ENCODE measurements at regions not wholly inside any gene's neighbourhood (a gene's known extent, or its start where the extent isn't known, plus 50 kb on each side); places are given as distances from the start of the nearest gene placed in this dataset.

DNA sequence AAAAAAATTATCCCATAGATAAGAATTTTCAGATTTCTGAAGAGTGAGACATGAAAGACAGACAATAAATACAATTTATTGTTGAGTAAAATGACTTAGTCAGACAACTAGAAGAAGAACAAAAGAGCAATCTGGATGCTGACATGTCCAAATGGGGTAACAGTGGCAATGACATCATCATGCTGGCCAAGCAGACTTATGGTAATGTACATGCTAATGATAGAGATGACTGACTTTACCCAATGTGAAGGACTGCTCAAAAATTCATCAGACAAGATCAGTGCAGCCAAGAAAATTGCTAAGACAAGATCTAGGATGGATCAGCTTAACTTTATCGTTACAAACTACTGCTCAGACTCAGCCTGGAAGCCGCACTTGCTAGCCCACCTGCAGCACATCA, 70.5 kb upstream of the SRD5A2 start:
- TF ChIP-seq, protein P1, sequence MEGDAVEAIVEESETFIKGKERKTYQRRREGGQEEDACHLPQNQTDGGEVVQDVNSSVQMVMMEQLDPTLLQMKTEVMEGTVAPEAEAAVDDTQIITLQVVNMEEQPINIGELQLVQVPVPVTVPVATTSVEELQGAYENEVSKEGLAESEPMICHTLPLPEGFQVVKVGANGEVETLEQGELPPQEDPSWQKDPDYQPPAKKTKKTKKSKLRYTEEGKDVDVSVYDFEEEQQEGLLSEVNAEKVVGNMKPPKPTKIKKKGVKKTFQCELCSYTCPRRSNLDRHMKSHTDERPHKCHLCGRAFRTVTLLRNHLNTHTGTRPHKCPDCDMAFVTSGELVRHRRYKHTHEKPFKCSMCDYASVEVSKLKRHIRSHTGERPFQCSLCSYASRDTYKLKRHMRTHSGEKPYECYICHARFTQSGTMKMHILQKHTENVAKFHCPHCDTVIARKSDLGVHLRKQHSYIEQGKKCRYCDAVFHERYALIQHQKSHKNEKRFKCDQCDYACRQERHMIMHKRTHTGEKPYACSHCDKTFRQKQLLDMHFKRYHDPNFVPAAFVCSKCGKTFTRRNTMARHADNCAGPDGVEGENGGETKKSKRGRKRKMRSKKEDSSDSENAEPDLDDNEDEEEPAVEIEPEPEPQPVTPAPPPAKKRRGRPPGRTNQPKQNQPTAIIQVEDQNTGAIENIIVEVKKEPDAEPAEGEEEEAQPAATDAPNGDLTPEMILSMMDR (IDR thresholded peaks at IDR 0.05) = no peak
- TF ChIP-seq POLR2AphosphoS5 (IDR thresholded peaks at IDR 0.05) = no peak
